HepG2 (cell line): ENCODE measurements at regions not wholly inside any gene's neighbourhood (a gene's known extent, or its start where the extent isn't known, plus 50 kb on each side); places are given as distances from the start of the nearest gene placed in this dataset.

Source experiments
- MAFG ChIP-seq: sonication (generic); formaldehyde crosslinking; IDR thresholded peaks from 2 replicates; pipeline ENCODE4 v1.5.1; 2020; ENCODE audit warnings: mild to moderate bottlenecking, missing genetic modification reagents
- ZHX1 ChIP-seq: sonication (generic); formaldehyde crosslinking; IDR thresholded peaks from 2 replicates; pipeline ENCODE4 v1.8.1; 2022; ENCODE audit warnings: low read depth, mild to moderate bottlenecking, missing genetic modification reagents

- no peak for TF ChIP-seq ZHX1 (CRISPR knock-in tag)
- TF ChIP-seq MAFG (CRISPR knock-in tag) = no peak
Measured at GRCh38 chr5:113806904-113807303, 293.4 kb downstream of the YTHDC2 start.
